Loucy (cell line): ENCODE measurements at regions not wholly inside any gene's neighbourhood (a gene's known extent, or its start where the extent isn't known, plus 50 kb on each side); places are given as distances from the start of the nearest gene placed in this dataset.

Experiments used
- H2AFZ ChIP-seq: fragments of 200-600 bp; sonication (generic); 2 replicates; pipeline ENCODE4 v1.6.0; 2016; ENCODE audit warnings: antibody characterized with exemption, mild to moderate bottlenecking, low read length, moderate library complexity
- H3F3A ChIP-seq: fragments of 200-600 bp; 2 replicates; pipeline ENCODE4 v1.6.0; 2016; ENCODE audit warnings: antibody characterized with exemption, low read depth, mild to moderate bottlenecking
- H3K27me3 ChIP-seq: fragments of 200-600 bp; sonication (generic); 2 replicates; pipeline ENCODE4 v1.6.1; 2014; ENCODE audit warnings: low read length, mild to moderate bottlenecking; ENCODE audit not compliant: insufficient read depth, poor library complexity, severe bottlenecking
- H3K36me3 ChIP-seq: fragments of 200-600 bp; sonication (generic); 2 replicates; pipeline ENCODE4 v1.6.1; 2016; ENCODE audit warnings: low read length; ENCODE audit not compliant: insufficient read depth
- H3K4me1 ChIP-seq: fragments of 200-600 bp; sonication (generic); 2 replicates; pipeline ENCODE4 v1.5.1; 2014; ENCODE audit warnings: low read length, mild to moderate bottlenecking; ENCODE audit not compliant: insufficient read depth, poor library complexity, severe bottlenecking
- H3K4me2 ChIP-seq: fragments of 200-600 bp; sonication (generic); 2 replicates; pipeline ENCODE4 v1.6.0; 2014; ENCODE audit warnings: antibody characterized with exemption, low read length, low read depth, mild to moderate bottlenecking; ENCODE audit not compliant: poor library complexity, severe bottlenecking
- H3K4me3 ChIP-seq: fragments of 200-600 bp; sonication (generic); 2 replicates; pipeline ENCODE4 v1.5.1; 2014; ENCODE audit warnings: low read length, mild to moderate bottlenecking, mixed read lengths; ENCODE audit not compliant: poor library complexity, severe bottlenecking
- H3K79me2 ChIP-seq: fragments of 200-600 bp; sonication (generic); 2 replicates; pipeline ENCODE4 v1.6.1; 2014; ENCODE audit warnings: low read length; ENCODE audit not compliant: insufficient read depth
- H3K9ac ChIP-seq: fragments of 200-600 bp; sonication (generic); 2 replicates; pipeline ENCODE4 v1.6.0; 2014; ENCODE audit warnings: mild to moderate bottlenecking, low read depth, low read length, moderate library complexity; ENCODE audit not compliant: poor library complexity, severe bottlenecking
- H3K9me2 ChIP-seq: fragments of 200-600 bp; sonication (generic); replicated peaks from 2 replicates; pipeline ENCODE4 v1.6.1; 2016; ENCODE audit warnings: low read depth, low read length, mixed read lengths
- H3K9me3 ChIP-seq: fragments of 200-600 bp; sonication (generic); 2 replicates; pipeline ENCODE4 v1.6.1; 2014; ENCODE audit warnings: mild to moderate bottlenecking, antibody characterized with exemption, low read length, low read depth; ENCODE audit not compliant: insufficient read depth
- H4K20me1 ChIP-seq: fragments of 200-600 bp; sonication (generic); 2 replicates; pipeline ENCODE4 v1.6.0; 2014; ENCODE audit warnings: antibody characterized with exemption, low read length, mild to moderate bottlenecking; ENCODE audit not compliant: insufficient read depth, poor library complexity, severe bottlenecking
- EZH2phosphoT487 ChIP-seq: fragments of 200-600 bp; IDR thresholded peaks from 2 replicates; pipeline ENCODE4 v1.6.1; 2018; ENCODE audit warnings: antibody characterized with exemption, mild to moderate bottlenecking, moderate library complexity, borderline replicate concordance
- TF ChIP-seq, protein P1 (sequence below): fragments of 200-600 bp; sonication (generic); conservative IDR thresholded peaks from 2 replicates; pipeline ENCODE4 v1.5.1; 2014; ENCODE audit warnings: mild to moderate bottlenecking, antibody characterized with exemption, low read length

DNA sequence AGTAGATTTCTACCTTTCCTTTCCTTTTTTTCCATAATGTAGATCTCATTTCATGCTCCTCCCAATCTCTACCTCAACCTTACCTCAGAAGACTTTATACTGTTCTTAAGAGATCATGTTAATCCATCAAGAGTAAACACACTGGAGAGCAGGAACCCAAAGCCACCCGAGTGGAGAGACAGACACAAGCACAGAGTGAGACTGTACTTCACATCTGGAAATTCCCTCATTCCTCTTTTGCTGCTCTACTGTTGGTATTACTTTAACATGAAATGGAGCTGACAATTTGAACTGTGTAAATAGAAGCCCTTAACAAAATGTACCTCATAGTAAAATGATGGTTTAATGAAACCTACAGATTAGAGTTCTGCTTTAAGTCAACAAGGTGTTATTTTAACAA is 105.7 kb upstream of the RASGEF1B start:
- TF ChIP-seq, protein P1, sequence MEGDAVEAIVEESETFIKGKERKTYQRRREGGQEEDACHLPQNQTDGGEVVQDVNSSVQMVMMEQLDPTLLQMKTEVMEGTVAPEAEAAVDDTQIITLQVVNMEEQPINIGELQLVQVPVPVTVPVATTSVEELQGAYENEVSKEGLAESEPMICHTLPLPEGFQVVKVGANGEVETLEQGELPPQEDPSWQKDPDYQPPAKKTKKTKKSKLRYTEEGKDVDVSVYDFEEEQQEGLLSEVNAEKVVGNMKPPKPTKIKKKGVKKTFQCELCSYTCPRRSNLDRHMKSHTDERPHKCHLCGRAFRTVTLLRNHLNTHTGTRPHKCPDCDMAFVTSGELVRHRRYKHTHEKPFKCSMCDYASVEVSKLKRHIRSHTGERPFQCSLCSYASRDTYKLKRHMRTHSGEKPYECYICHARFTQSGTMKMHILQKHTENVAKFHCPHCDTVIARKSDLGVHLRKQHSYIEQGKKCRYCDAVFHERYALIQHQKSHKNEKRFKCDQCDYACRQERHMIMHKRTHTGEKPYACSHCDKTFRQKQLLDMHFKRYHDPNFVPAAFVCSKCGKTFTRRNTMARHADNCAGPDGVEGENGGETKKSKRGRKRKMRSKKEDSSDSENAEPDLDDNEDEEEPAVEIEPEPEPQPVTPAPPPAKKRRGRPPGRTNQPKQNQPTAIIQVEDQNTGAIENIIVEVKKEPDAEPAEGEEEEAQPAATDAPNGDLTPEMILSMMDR: no peak
- TF ChIP-seq EZH2phosphoT487: no peak
- H3K4me2 ChIP-seq: no peak overlapping the region
- no peaks in the 10 kb centered on the region for H3K36me3 ChIP-seq
- H3K27me3 ChIP-seq: no peaks in the 10 kb centered on the region
- no peaks in the 10 kb centered on the region for H3K9me2 ChIP-seq
- no peak overlapping the region for H2AFZ ChIP-seq
- no peaks in the 10 kb centered on the region for H3F3A ChIP-seq
- peaks cover 3% of the 10 kb centered on the region for H3K4me1 ChIP-seq
- no peak overlapping the region for H3K4me3 ChIP-seq
- no peaks in the 10 kb centered on the region for H4K20me1 ChIP-seq
- no peaks in the 10 kb centered on the region for H3K9me3 ChIP-seq
- H3K79me2 ChIP-seq: no peaks in the 10 kb centered on the region
- no peak overlapping the region for H3K9ac ChIP-seq

DNA sequence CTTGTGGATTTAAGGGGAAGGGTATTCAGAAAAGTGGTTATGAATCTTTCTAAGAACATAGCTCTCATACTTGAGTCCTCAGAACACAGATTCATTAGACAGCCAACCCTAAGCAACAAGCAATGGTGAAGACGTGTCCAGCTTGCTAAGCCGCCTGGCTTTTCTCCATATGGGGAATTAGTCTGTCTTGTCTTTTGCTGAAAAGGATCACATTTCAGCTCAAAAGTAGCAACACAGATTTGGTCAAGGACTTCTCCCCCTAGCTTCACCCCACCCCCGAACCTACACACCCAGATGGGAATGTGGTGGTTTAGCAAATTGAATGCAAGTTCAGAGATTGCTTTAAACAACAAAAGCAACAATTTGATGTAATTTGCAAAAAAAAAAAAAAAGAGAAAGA is 103.3 kb upstream of the RASGEF1B start:
- no peak overlapping the region for H3K4me2 ChIP-seq
- H3K9ac ChIP-seq: no peak overlapping the region
- H3K4me3 ChIP-seq: no peak overlapping the region
- H2AFZ ChIP-seq: no peak overlapping the region
- no peak for TF ChIP-seq EZH2phosphoT487
- H4K20me1 ChIP-seq: no peaks in the 10 kb centered on the region
- H3K79me2 ChIP-seq: no peaks in the 10 kb centered on the region
- H3K27me3 ChIP-seq: no peaks in the 10 kb centered on the region
- no peaks in the 10 kb centered on the region for H3F3A ChIP-seq
- H3K9me3 ChIP-seq: no peaks in the 10 kb centered on the region
- peaks cover 3% of the 10 kb centered on the region for H3K4me1 ChIP-seq
- H3K9me2 ChIP-seq: no peaks in the 10 kb centered on the region
- no peaks in the 10 kb centered on the region for H3K36me3 ChIP-seq

DNA sequence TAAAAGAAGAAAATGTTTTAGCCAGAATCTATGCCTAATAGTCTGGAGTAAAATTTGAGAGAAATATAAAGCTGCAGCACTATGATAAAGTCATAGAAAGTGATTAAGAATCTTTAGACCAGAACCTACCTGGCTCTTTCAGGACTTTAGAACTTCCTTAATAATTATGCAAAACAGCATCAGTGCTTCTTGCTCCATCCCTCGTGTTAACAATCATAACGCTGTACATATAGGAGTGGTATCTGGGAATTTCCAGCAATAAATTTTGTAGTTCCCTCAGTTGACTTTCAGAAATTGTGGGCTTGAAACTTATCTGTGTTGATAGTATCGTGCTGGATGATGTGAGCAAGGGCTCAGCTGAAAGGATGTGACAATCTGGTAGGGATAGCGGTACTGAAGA is 102.1 kb upstream of the RASGEF1B start:
- peaks cover 3% of the 10 kb centered on the region for H3K4me1 ChIP-seq
- H3K27me3 ChIP-seq: no peaks in the 10 kb centered on the region
- no peak overlapping the region for H2AFZ ChIP-seq
- no peaks in the 10 kb centered on the region for H3K79me2 ChIP-seq
- H3K4me3 ChIP-seq: no peak overlapping the region
- H3K9me3 ChIP-seq: no peaks in the 10 kb centered on the region
- no peak overlapping the region for H3K4me2 ChIP-seq
- no peaks in the 10 kb centered on the region for H4K20me1 ChIP-seq
- TF ChIP-seq, protein P1: no peak
- no peak for TF ChIP-seq EZH2phosphoT487
- no peaks in the 10 kb centered on the region for H3K36me3 ChIP-seq
- H3K9me2 ChIP-seq: no peaks in the 10 kb centered on the region
- H3F3A ChIP-seq: no peaks in the 10 kb centered on the region
- H3K9ac ChIP-seq: no peak overlapping the region

DNA sequence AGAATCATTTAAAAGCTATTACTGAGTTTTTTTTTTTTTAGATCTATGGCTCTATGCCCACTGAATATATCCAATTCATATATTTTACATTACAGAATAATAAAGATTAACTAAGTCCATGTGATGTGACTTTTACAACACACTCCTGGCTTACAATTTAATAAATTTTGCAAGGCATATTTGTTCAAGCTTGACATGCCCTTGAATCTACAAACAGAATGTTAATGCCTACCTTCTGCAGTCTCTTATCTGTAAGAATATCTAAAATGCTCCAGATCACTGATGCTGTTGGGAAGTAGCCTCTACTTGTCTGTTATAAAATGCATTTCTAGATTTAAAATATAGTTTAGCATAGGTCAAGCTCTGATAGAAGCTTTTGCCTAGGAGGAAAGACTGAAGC is 100.7 kb upstream of the RASGEF1B start:
- H2AFZ ChIP-seq: no peak overlapping the region
- H3K36me3 ChIP-seq: no peaks in the 10 kb centered on the region
- no peaks in the 10 kb centered on the region for H3K9me2 ChIP-seq
- TF ChIP-seq, protein P1: no peak
- TF ChIP-seq EZH2phosphoT487: no peak
- no peaks in the 10 kb centered on the region for H3K9me3 ChIP-seq
- H3K27me3 ChIP-seq: no peaks in the 10 kb centered on the region
- no peaks in the 10 kb centered on the region for H4K20me1 ChIP-seq
- H3K4me2 ChIP-seq: no peak overlapping the region
- H3K4me3 ChIP-seq: no peak overlapping the region
- H3K79me2 ChIP-seq: no peaks in the 10 kb centered on the region
- H3F3A ChIP-seq: no peaks in the 10 kb centered on the region
- peaks cover 3% of the 10 kb centered on the region for H3K4me1 ChIP-seq
- no peak overlapping the region for H3K9ac ChIP-seq
